H1 (cell line): ENCODE measurements at regions not wholly inside any gene's neighbourhood (a gene's known extent, or its start where the extent isn't known, plus 50 kb on each side); places are given as distances from the start of the nearest gene placed in this dataset.

Experiments used
- CTCF ChIA-PET: fragments of 300-600 bp; sonication (Branson Sonifier 250); formaldehyde crosslinking; loops from one replicate; lab custom pipeline; 2021; ENCODE audit not compliant: partially characterized antibody; lab: Charles Lee
- POLR2A ChIA-PET: fragments of 300-600 bp; sonication (Branson Sonifier 250); formaldehyde crosslinking; loops from one replicate; lab custom pipeline; 2021; ENCODE audit warnings: inconsistent platforms; ENCODE audit not compliant: partially characterized antibody; lab: Charles Lee
- DNase-seq, 2 experiments: peaks; one replicate each; pipeline versions ENCODE4 v3.0.0 to v3.0.0-alpha.2; 2010 to 2022; ENCODE audit warnings: low spot score in 2 of 2, low read depth in 1 of 2, mixed read lengths in 1 of 2
- FAIRE-seq: peaks from 2 replicates; lab custom pipeline; 2011; peaks lifted over from hg19 to GRCh38; lab: Jason Lieb, UNC
- H2AFZ ChIP-seq: 2 replicates; pipeline ENCODE4 v1.8.1; 2012; ENCODE audit warnings: low read length, inconsistent platforms
- H2AK5ac ChIP-seq: 2 replicates; pipeline ENCODE4 v1.6.1; 2013; ENCODE audit warnings: low read depth, low read length
- H2BK120ac ChIP-seq: replicated peaks from 2 replicates; pipeline ENCODE3; 2013; ENCODE audit warnings: low read depth, low read length, inconsistent platforms
- H2BK12ac ChIP-seq: 2 replicates; pipeline ENCODE4 v1.6.1; 2013; ENCODE audit warnings: low read depth, low read length
- H2BK15ac ChIP-seq: 2 replicates; pipeline ENCODE4 v1.6.1; 2013; ENCODE audit warnings: low read length
- H2BK20ac ChIP-seq: 2 replicates; pipeline ENCODE4 v1.6.1; 2013; ENCODE audit warnings: low read length
- H2BK5ac ChIP-seq: 2 replicates; pipeline ENCODE4 v1.6.1; 2013; ENCODE audit warnings: low read depth, low read length
- H3K14ac ChIP-seq: 2 replicates; pipeline ENCODE4 v1.6.1; 2013; ENCODE audit warnings: inconsistent platforms; ENCODE audit not compliant: insufficient read length
- H3K18ac ChIP-seq: 2 replicates; pipeline ENCODE4 v1.6.1; 2013; ENCODE audit warnings: low read length; ENCODE audit errors: extremely low read depth
- H3K23ac ChIP-seq: 2 replicates; pipeline ENCODE4 v1.6.1; 2013; ENCODE audit warnings: inconsistent platforms; ENCODE audit not compliant: insufficient read length
- H3K23me2 ChIP-seq: 2 replicates; pipeline ENCODE4 v1.6.1; 2013; ENCODE audit warnings: low read depth, low read length
- H3K27ac ChIP-seq: 2 replicates; pipeline ENCODE4 v1.6.1; 2011; ENCODE audit warnings: low read depth, low read length, inconsistent platforms
- H3K27me3 ChIP-seq, 4 experiments: replicated peaks in 1 of 4; 1 replicate in 1 of 4; 2 replicates in 3 of 4; pipeline versions ENCODE4 v1.6.1 to v1.8.1; 2011 to 2013; ENCODE audit warnings: low read length in 3 of 4, mild to moderate bottlenecking in 3 of 4, inconsistent platforms in 2 of 4, mixed read lengths in 2 of 4, moderate library complexity in 1 of 4; ENCODE audit not compliant: control insufficient read depth in 3 of 4, insufficient read depth in 3 of 4; ENCODE audit errors: extremely low read depth in 1 of 4
- H3K36me3 ChIP-seq, 4 experiments: 2 replicates each; pipeline versions ENCODE4 v1.6.1 to v1.8.1; 2011 to 2013; ENCODE audit warnings: mild to moderate bottlenecking in 4 of 4, low read length in 3 of 4, moderate library complexity in 2 of 4, control low read depth in 1 of 4, inconsistent platforms in 1 of 4; ENCODE audit not compliant: insufficient read depth in 4 of 4, control insufficient read depth in 2 of 4
- H3K4ac ChIP-seq: replicated peaks from 2 replicates; pipeline ENCODE3; 2013; ENCODE audit warnings: low read length, low read depth, mixed read lengths, inconsistent platforms; ENCODE audit not compliant: insufficient read length
- H3K4me1 ChIP-seq, 4 experiments: replicated peaks in 1 of 4; 1 replicate in 1 of 4; 2 replicates in 3 of 4; pipeline versions ENCODE4 v1.6.1 to v1.8.1; 2011 to 2013; ENCODE audit warnings: low read length in 3 of 4, inconsistent platforms in 2 of 4, mixed read lengths in 1 of 4; ENCODE audit not compliant: insufficient read depth in 4 of 4, control insufficient read depth in 3 of 4
- H3K4me2 ChIP-seq, 2 experiments: 2 replicates each; pipeline versions ENCODE4 v1.6.1 to v1.8.1; 2011 to 2013; ENCODE audit warnings: low read depth in 2 of 2, low read length in 2 of 2, control low read depth in 1 of 2, inconsistent platforms in 1 of 2, mild to moderate bottlenecking in 1 of 2; ENCODE audit not compliant: insufficient read depth in 1 of 2
- H3K4me3 ChIP-seq, 4 experiments: fragments of 200-600, 300-600 bp in 1 of 4; sonication (generic), shearing (Covaris generic), sonication (Bioruptor Twin) in 1 of 4; 2 replicates each; pipeline versions ENCODE4 v1.5.1 to v1.8.1; 2011 to 2016; ENCODE audit warnings: low read length in 4 of 4, low read depth in 3 of 4, control low read depth in 2 of 4, inconsistent platforms in 2 of 4, mild to moderate bottlenecking in 2 of 4, mixed read lengths in 1 of 4, moderate library complexity in 1 of 4; ENCODE audit not compliant: insufficient read depth in 2 of 4; ENCODE audit errors: extremely low read depth in 1 of 4
- H3K56ac ChIP-seq: replicated peaks from 2 replicates; pipeline ENCODE3; 2013; ENCODE audit warnings: low read depth, mild to moderate bottlenecking, mixed read lengths, low read length, inconsistent platforms; ENCODE audit not compliant: insufficient read length
- H3K79me1 ChIP-seq: 2 replicates; pipeline ENCODE4 v1.6.1; 2013; ENCODE audit warnings: low read depth, low read length, control low read depth
- H3K79me2 ChIP-seq, 2 experiments: 2 replicates each; pipeline versions ENCODE4 v1.6.1 to v1.8.1; 2012 to 2013; ENCODE audit warnings: low read length in 2 of 2, mild to moderate bottlenecking in 2 of 2, inconsistent platforms in 1 of 2; ENCODE audit not compliant: insufficient read depth in 2 of 2, control insufficient read depth in 1 of 2
- H3K9ac ChIP-seq, 4 experiments: replicated peaks in 1 of 4; 1 replicate in 1 of 4; 2 replicates in 3 of 4; pipeline versions ENCODE4 v1.6.1 to v1.8.1; 2011 to 2013; ENCODE audit warnings: low read depth in 3 of 4, low read length in 3 of 4, control low read depth in 2 of 4, mild to moderate bottlenecking in 2 of 4, moderate library complexity in 2 of 4, inconsistent platforms in 1 of 4; ENCODE audit errors: extremely low read depth in 1 of 4
- H3K9me3 ChIP-seq, 2 experiments: 2 replicates each; pipeline versions ENCODE4 v1.6.1 to v1.8.1; 2012 to 2013; ENCODE audit warnings: mild to moderate bottlenecking in 2 of 2, moderate library complexity in 2 of 2, control low read depth in 1 of 2, inconsistent platforms in 1 of 2, low read depth in 1 of 2, low read length in 1 of 2, mixed read lengths in 1 of 2; ENCODE audit not compliant: insufficient read depth in 2 of 2
- H4K20me1 ChIP-seq, 2 experiments: replicated peaks in 1 of 2; 2 replicates each; pipeline versions ENCODE3 to v1.8.1; 2011 to 2013; ENCODE audit warnings: inconsistent platforms in 2 of 2, low read length in 2 of 2, mild to moderate bottlenecking in 1 of 2; ENCODE audit not compliant: insufficient read depth in 2 of 2, control insufficient read depth in 1 of 2
- H4K5ac ChIP-seq: 2 replicates; pipeline ENCODE4 v1.6.1; 2013; ENCODE audit warnings: low read length, low read depth, mixed read lengths, inconsistent platforms; ENCODE audit not compliant: insufficient read length
- H4K8ac ChIP-seq: 2 replicates; pipeline ENCODE4 v1.8.0; 2013; ENCODE audit warnings: mild to moderate bottlenecking, moderate library complexity, low read length, inconsistent platforms; ENCODE audit not compliant: insufficient read depth; ENCODE audit errors: extremely low read depth
- H4K91ac ChIP-seq: replicated peaks from 2 replicates; pipeline ENCODE3; 2013; ENCODE audit warnings: low read length, mixed read lengths, inconsistent platforms; ENCODE audit not compliant: insufficient read length
- ASH2L ChIP-seq: fragments of 200-600, 300-600 bp; sonication (generic); IDR thresholded peaks from one replicate; pipeline ENCODE4 v1.7.1; 2017; ENCODE audit warnings: low read length
- ATF2 ChIP-seq: IDR thresholded peaks from 2 replicates; pipeline ENCODE4 v1.6.1; 2012; ENCODE audit warnings: low read length, inconsistent platforms
- ATF3 ChIP-seq: IDR thresholded peaks from 2 replicates; pipeline ENCODE4 v1.6.1; 2011; ENCODE audit warnings: low read depth, mild to moderate bottlenecking, low read length; ENCODE audit not compliant: insufficient read depth
- BACH1 ChIP-seq: IDR thresholded peaks from 2 replicates; pipeline ENCODE4 v1.6.1; 2012; ENCODE audit warnings: low read length, improper control_type of control experiment
- EP300 ChIP-seq, 2 experiments: IDR thresholded peaks; 1 replicate in 1 of 2; 2 replicates in 1 of 2; pipeline ENCODE4 v1.6.1; 2011 to 2012; ENCODE audit warnings: low read depth in 2 of 2, low read length in 2 of 2, mild to moderate bottlenecking in 2 of 2, borderline replicate concordance in 1 of 2, inconsistent platforms in 1 of 2, moderate library complexity in 1 of 2
- JUND ChIP-seq: IDR thresholded peaks from 2 replicates; pipeline ENCODE4 v1.6.1; 2011; ENCODE audit warnings: mild to moderate bottlenecking, improper control_type of control experiment, low read length
- KDM4A ChIP-seq: IDR thresholded peaks from one replicate; pipeline ENCODE4 v1.7.1; 2012; ENCODE audit warnings: low read depth, mild to moderate bottlenecking, moderate library complexity, low read length, inconsistent platforms; ENCODE audit not compliant: severe bottlenecking
- MAFK ChIP-seq: IDR thresholded peaks from 2 replicates; pipeline ENCODE4 v1.6.1; 2012; ENCODE audit warnings: low read depth, mild to moderate bottlenecking, improper control_type of control experiment, low read length
- SAP30 ChIP-seq: fragments of 300-600 bp; sonication (generic); IDR thresholded peaks from 2 replicates; pipeline ENCODE4 v1.7.1; 2012; ENCODE audit warnings: low read length, moderate library complexity, mild to moderate bottlenecking, inconsistent platforms; ENCODE audit not compliant: insufficient read depth, insufficient replicate concordance
- SIRT6 ChIP-seq: IDR thresholded peaks from one replicate; pipeline ENCODE4 v1.7.1; 2012; ENCODE audit warnings: low read length, inconsistent platforms
- SP1 ChIP-seq: IDR thresholded peaks from 2 replicates; pipeline ENCODE4 v1.6.1; 2011; ENCODE audit warnings: low read depth, low read length
- SRF ChIP-seq: IDR thresholded peaks from 2 replicates; pipeline ENCODE4 v1.6.1; 2011; ENCODE audit warnings: mild to moderate bottlenecking, low read depth, low read length, moderate library complexity
- TBP ChIP-seq: IDR thresholded peaks from 2 replicates; pipeline ENCODE4 v1.6.1; 2011; ENCODE audit warnings: low read depth, low read length, improper control_type of control experiment
- WGBS, 2 experiments: shearing (Covaris generic) in 1 of 2; methylation state at CpG; one replicate each; pipeline versions ENCODE4 v1.1.6 to v1.1.7; 2013 to 2015; ENCODE audit warnings: low lambda C conversion rate in 2 of 2, mixed read lengths in 2 of 2, inconsistent platforms in 1 of 2, low coverage in 1 of 2, missing lambda C conversion rate in 1 of 2; ENCODE audit not compliant: insufficient replicate concordance in 2 of 2, insufficient coverage in 1 of 2, insufficient read length in 1 of 2; ENCODE audit errors: extremely low coverage in 1 of 2, missing lambda C conversion rate in 1 of 2; 5-methylcytosine and 5-hydroxymethylcytosine counted together

GRCh38 chr16:55992551-55992950 is 117.4 kb upstream of the CES5A start:
- FAIRE-seq (no peak), DNase-seq (no peak)
- ChIA-PET CTCF (no interaction called here), POLR2A (no interaction called here)
- Histone ChIP-seq H3K9ac (no peak overlapping the region), H2BK120ac (no peak overlapping the region), H3K36me3 (peaks cover 0 to 4% (median 0%) of the 10 kb centered on the region in 4 experiments; a peak in 1 of 8 replicates), H2BK12ac (no peak overlapping the region), H2BK20ac (no peak overlapping the region), H3K4ac (no peak overlapping the region), H3K23me2 (no peaks in the 10 kb centered on the region), H3K4me2 (no peak overlapping the region), H3K27ac (no peak overlapping the region), H4K91ac (no peak overlapping the region), H3K18ac (no peak overlapping the region), H3K23ac (no peak overlapping the region), H3K4me1 (no peaks in the 10 kb centered on the region), H2BK15ac (no peak overlapping the region), H3K56ac (no peak overlapping the region), H2AK5ac (no peak overlapping the region), H4K5ac (no peak overlapping the region), H4K20me1 (no peaks in the 10 kb centered on the region), H3K79me2 (no peaks in the 10 kb centered on the region), H3K14ac (no peak overlapping the region), H3K4me3 (no peak overlapping the region), H4K8ac (no peak overlapping the region), H3K9me3 (peaks cover 0 to 15% of the 10 kb centered on the region in 2 experiments; a peak in 2 of 4 replicates), H3K27me3 (no peaks in the 10 kb centered on the region), H2BK5ac (no peak overlapping the region), H3K79me1 (no peaks in the 10 kb centered on the region), H2AFZ (no peak overlapping the region)
- 88% methylated on average over 1 of the region's 1 CpG; no CpG with 5 or more reads in 1 of the 2 experiments for WGBS, 2 experiments
- TF ChIP-seq ATF2 (no peak), SRF (no peak), ATF3 (no peak), ASH2L (no peak), MAFK (no peak), SP1 (no peak), BACH1 (no peak), JUND (no peak), TBP (no peak), SAP30 (no peak), KDM4A (no peak), EP300 (IDR thresholded peaks at IDR 0.05; ENCODE audit: borderline replicate concordance in 1 of 2, low read depth in 2 of 2, low read length in 2 of 2) (no peak), SIRT6 (no peak)
